ENCODE measurements at regions not wholly inside any gene's neighbourhood (a gene's known extent, or its start where the extent isn't known, plus 50 kb on each side); places are given as distances from the start of the nearest gene placed in this dataset.

DNA sequence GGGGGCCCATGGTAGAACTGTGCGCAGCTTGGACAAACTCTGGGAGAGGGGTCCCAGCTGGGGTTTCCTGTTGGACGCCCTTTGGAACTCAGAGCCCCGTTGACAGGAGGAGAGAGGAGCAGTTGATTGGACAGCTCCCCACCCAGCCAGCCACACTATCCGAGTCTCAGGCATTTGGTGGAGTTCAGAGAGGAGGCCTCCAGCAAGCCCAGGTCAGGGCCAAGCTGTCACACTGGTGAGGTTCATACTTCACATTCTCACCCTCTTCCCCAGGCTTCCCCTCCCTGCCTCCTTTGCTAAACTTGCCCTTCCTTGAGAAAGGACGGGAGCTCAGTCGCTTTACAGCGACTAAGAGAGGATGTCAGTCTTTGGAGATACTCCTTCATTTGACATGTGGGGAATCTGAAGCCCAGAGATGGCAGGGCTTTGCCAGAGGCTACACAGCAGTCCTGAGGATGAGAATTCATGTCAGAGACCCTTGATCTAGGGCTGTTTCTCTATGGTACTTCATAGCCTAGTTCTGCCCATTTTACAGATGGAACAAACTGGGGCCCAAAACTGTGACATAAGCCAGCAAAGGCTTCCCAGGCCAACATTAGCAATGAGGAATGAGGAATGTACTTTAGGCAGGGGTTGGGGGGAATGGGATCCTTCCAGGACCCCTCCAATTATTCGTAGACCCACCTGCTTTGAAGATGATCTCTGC is 142.2 kb downstream of the SMAD6 start:
- H3K27ac ChIP-seq, result no peak overlapping the region
- TF ChIP-seq ZFX (IDR thresholded peaks at IDR 0.05), result no peak
- TF ChIP-seq, protein P1, sequence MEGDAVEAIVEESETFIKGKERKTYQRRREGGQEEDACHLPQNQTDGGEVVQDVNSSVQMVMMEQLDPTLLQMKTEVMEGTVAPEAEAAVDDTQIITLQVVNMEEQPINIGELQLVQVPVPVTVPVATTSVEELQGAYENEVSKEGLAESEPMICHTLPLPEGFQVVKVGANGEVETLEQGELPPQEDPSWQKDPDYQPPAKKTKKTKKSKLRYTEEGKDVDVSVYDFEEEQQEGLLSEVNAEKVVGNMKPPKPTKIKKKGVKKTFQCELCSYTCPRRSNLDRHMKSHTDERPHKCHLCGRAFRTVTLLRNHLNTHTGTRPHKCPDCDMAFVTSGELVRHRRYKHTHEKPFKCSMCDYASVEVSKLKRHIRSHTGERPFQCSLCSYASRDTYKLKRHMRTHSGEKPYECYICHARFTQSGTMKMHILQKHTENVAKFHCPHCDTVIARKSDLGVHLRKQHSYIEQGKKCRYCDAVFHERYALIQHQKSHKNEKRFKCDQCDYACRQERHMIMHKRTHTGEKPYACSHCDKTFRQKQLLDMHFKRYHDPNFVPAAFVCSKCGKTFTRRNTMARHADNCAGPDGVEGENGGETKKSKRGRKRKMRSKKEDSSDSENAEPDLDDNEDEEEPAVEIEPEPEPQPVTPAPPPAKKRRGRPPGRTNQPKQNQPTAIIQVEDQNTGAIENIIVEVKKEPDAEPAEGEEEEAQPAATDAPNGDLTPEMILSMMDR (conservative IDR thresholded peaks at IDR 0.05), result no peak

DNA sequence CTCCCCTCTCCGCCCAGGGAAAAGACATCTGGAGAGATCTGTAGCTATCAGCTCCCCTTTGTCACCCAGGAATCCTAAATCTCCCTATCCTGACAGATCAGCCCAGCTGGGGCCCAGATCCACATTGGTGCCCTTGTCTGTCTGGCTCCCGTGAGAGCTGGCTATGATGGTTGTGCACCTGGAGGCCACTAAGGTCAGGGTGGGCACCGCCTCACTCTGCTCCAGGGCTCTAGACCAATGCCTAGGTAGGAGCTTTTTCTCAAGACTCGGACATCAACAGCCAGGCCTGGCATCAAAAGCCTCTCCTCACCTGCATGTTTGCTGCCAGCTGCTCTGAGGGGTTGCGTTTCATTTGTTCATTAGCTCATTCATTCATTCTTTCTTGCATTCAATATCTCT is 142.7 kb downstream of the SMAD6 start:
- no peak overlapping the region for H3K27ac ChIP-seq
- TF ChIP-seq, protein P1 (conservative IDR thresholded peaks at IDR 0.05), result no peak

DNA sequence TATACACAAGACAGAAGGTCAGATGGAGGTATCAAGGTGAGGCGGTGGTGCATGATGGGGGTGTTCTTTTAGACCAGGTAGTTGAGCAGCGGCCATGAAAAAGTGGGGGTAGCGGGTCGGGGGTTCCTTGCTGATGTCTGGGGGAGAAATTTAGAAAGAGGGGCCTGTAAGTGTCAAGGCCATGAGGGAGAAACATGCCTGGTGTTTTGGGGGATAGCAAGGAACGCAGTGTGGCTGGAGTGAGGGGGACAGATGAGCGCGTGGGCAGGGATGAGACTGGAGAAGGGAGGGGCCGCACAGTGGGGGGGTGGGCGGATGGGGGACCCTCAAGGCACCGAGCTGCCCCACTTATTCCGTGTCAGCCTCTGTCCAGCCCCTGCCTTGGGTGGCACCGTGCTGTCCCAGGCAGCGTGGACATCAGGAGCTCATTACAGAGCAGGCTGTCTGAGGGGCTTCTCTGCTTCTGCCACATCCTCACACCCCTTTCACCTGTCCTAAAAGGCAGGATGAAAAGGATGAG is 143.3 kb downstream of the SMAD6 start:
- H3K27ac ChIP-seq, result no peak overlapping the region
- TF ChIP-seq ZFX (IDR thresholded peaks at IDR 0.05), result no peak
- TF ChIP-seq, protein P1 (conservative IDR thresholded peaks at IDR 0.05), result no peak

DNA sequence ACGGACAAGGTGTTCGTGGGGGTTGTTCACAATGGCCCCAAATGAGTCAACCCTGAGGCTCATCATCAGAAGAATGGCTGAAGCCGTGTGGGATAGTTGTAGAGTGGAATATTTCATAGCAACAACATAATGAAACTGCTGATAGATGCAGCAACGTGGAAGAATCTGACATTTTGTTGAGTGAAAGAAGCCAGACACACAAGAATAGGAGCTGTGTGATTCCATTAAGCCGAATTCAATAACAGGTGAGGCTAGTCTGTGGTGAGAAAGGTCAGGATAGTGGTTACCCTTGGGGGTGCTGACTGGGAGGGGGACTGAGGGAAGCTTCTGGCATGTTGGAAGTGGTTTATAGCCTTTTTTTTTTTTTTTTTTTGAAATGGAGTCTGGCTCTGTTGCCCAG is 144.0 kb downstream of the SMAD6 start:
- TF ChIP-seq, protein P1 (conservative IDR thresholded peaks at IDR 0.05), result no peak
- TF ChIP-seq ZFX (IDR thresholded peaks at IDR 0.05), result no peak
- H3K27ac ChIP-seq, result no peak overlapping the region

DNA sequence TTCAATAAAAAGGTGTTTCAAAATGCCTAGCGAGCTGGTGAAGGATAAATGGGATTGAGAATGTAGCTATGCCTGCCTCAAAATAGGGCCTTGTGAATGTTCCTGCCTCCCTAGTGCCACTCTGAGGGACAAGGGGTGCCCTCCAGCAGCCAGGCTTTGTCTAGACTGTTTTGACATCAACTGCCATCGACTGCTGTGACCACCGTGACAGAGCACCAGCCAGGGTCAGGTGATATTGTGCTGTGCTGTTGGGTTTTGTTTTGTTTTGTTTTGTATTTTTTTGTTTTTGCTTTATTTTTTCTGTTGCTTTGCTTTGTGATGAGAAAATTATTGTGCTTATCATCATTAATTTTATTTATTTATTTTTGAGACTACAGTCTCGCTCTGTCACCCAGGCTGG is 144.8 kb downstream of the SMAD6 start:
- TF ChIP-seq ZFX (IDR thresholded peaks at IDR 0.05), result no peak
- TF ChIP-seq, protein P1 (conservative IDR thresholded peaks at IDR 0.05), result no peak
- H3K27ac ChIP-seq, result no peak overlapping the region

DNA sequence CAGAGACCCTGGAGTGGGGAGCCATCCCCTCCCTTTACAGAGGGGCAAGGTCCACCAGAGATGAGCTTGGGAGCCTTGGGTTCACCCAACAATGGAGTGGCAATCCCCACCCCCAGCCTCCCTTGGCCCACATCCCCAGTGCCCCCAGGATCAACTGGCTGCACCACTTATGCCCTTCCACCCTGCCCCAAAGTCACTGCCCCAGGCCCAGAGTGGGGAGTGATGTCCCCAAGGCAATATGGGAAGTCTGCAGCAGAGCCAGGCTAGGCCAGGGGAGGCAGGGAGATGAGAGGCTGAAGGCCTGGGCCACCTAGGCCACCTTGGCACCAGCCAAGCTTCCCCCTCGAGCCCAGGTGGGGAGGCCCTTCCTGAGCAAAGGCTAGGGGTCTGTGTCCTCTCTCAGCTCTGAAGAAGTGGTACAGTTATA is 145.5 kb downstream of the SMAD6 start:
- H3K27ac ChIP-seq, result no peak overlapping the region
- TF ChIP-seq ZFX (IDR thresholded peaks at IDR 0.05), result no peak
- TF ChIP-seq, protein P1 (conservative IDR thresholded peaks at IDR 0.05), result no peak

DNA sequence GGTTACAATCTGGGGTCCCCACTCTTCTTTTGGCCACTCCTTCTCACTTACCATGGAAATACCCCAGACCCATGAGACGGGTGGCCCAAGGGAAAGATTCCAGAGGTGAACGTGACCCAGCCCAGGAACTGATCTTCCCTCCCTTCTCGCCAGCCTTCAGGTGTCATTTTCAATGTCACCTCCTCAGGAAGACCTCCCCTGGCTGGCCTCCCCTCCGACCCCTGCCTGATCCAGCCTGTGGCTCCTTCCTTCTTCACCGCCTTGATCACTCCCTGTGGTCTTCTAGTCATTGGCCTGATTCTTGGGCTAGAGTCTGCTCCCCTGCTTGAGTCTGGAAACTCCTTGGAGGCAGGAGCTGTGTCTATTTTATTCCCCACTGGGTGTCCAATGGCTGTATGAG is 146.1 kb downstream of the SMAD6 start:
- TF ChIP-seq, protein P1 (conservative IDR thresholded peaks at IDR 0.05), result no peak
- no peak for TF ChIP-seq ZFX (IDR thresholded peaks at IDR 0.05)
- no peak overlapping the region for H3K27ac ChIP-seq
